ENCODE measurements at regions not wholly inside any gene's neighbourhood (a gene's known extent, or its start where the extent isn't known, plus 50 kb on each side); places are given as distances from the start of the nearest gene placed in this dataset.
"Not testable (repeated sequence)": the region's sequence is repeated elsewhere in the genome, so short reads cannot be mapped to it uniquely, and the experiment has no call there.

DNA sequence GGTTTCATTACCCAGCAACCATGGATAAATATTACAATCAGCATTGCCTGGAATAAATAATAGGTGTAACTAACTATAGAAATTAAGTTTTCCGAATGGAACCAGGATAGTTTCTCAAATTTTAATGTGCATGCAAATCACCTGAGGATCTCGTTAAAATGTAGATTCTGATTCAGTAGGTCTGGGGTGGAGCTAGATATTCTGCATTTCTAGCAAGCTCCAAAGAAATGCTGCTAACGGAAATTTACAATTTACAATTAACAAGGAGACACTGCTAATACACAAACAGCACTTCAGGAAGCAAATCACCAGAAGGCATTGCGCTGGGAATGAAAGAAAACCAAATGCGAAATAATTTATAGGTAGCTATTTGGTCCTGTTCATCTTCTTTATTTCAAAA is 597.5 kb upstream of the KLF12 start:
- DNase-seq: no peak

GRCh38 chr13:74730556-74731331 is 596.5 kb upstream of the KLF12 start:
- no peak for DNase-seq

- DNase-seq: no peak
Observed at GRCh38 chr13:74726206-74726605, 592.0 kb upstream of the KLF12 start.

GRCh38 chr13:74718232-74718842 is 584.1 kb upstream of the KLF12 start:
- not testable (repeated sequence) for DNase-seq

DNA sequence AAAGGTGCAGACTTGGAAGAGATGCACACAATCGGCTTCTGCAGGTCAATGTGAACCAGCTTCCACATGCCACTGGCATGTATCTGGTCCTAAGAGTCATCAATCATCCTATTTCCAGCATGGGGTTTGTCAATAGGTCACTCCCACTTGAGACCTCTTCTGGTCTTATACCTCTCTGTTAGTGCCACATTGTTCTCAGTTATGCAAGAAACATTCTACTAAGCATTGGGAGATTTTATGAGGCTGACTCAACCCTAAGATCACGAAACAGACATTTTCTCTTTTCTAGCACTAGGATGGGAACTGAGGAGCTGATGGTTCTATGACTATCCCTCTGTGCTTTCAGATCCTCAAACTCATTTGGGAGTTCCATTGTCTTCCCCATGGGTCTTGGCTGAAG is 581.5 kb upstream of the KLF12 start:
- no peak for DNase-seq

DNA sequence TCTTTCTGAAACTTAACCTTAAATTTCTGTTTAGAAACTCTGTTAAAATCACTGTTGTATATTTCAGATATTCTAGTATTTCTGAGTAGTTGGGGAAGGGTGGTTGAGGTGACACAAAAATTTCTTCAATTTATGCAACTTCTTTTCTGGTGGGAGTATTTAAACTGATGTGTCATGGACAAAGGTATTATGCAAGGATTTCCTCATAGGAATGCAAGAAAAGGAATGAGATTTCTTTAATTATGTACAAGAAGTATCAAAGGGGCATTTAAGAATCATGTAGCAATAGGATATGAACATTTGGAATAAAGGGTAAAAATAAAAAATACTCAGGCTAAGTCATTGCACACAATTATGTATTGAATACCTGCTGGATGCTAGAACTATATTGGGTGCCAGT is 575.8 kb upstream of the KLF12 start:
- DNase-seq: no peak

GRCh38 chr13:74709226-74709625 is 575.0 kb upstream of the KLF12 start:
- DNase-seq: no peak

DNA sequence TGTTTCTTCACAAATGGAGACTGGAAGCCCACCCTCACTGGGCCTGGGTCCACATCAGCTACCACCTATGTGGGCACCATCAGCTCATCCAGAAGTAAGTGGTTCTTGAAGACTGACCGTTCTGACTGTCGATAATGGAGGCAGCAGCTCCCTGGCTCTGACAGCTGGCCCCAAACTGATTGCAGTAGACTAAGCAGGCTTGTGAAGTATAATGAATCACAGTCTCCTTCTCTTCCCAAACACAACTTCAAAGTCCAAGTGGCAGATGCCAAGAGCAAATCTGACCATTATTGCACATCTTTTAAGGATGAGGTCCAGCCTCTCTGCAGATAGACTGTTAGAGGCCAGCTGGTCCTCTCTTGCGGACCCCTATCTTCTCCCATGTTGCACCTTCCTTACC is 574.4 kb upstream of the KLF12 start:
- no peak for DNase-seq

DNA sequence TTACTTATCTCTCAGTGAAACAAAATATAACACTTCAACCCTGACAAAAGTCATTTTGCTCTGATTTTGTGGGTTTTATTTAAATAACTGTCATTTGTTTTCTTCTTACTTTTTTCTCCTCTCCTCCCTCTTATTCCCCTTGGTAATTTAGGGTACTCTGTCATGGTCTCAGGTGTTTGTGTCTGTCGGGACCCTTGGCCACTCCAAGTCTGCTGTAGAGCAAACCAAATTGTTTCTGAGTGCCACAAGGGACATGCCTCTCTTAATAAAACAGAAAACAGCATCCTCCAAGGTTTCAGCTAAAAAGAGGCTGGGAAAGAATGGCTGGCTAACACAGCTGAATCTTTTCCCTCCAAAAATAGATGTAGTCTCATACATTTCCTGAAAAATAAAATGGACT is 573.1 kb upstream of the KLF12 start:
- DNase-seq: no peak

- DNase-seq: peak in 2 of 56 donors; percentile 1 to 5
Observed at GRCh38 chr13:74706801-74707200, 572.6 kb upstream of the KLF12 start.

- no peak for DNase-seq
Observed at GRCh38 chr13:74705438-74705837, 571.2 kb upstream of the KLF12 start.

DNA sequence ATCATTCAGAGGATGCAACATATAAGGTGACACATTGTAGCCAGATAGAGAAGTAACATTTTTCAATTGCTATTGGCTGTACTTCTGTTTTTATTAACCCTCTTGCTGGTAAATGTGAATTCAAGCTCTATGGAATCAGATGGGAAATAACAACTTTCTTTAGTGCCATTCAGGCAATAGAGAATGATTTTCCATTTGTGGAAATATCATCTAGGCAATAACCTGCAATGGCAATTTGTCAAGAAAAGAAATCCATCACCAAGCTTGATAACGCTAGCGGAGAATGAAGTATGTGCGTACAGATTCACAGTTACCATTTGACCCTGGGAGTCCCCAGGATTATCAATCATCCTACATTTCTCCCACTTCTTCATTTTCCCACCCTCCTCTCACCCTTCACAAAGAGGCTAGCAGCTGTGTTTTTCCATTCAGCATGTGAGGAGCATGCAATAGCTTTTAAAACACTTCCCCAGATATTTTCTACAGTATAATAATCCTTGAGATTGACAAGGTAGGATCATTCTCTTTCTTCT is 569.7 kb upstream of the KLF12 start:
- no peak for DNase-seq

DNA sequence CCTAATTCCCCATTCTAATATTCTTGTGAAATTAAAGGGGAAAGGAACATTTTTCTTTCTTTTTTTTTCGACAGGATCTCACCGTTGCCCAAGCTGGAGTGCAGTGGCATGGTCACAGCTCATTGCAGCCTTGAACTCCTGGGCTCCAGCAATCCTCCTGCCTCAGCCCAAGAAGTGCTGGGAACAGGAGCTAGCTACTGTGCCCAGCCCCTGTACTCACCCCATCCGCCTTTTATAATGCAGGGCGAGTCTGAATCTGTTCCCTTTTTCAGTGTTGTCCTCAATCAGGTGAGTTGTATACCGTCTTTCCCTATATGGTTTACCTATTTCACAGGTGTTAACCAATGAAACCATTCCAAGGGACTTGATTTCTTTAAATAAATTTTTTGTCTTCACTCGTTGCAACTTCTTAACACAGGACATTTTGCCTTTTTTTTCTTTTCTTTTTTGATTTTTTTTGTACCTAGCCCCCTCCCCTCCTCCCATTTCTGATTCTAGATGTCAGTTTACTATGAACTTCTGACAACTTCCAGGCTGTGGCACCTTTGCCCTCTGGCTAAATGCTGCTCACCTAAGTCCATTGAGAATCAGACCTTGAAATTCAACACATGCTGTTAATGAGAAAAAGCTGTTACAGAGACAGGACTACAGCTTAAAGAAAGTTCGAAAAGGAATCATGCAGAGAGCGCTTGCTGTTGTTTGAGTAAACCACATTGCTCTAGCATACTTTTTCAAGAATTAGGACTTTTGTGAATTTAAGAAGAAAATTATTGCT is 562.1 kb upstream of the KLF12 start:
- no peak for DNase-seq

- peak in 2 of 56 donors; percentile 3 to 30 for DNase-seq
Observed at GRCh38 chr13:74695021-74695800, 561.0 kb upstream of the KLF12 start.

GRCh38 chr13:74687442-74688182 is 553.4 kb upstream of the KLF12 start:
- DNase-seq: no peak

GRCh38 chr13:74683411-74683810 is 549.2 kb upstream of the KLF12 start:
- no peak for DNase-seq

- no peak for DNase-seq
Observed at GRCh38 chr13:74682746-74683145, 548.5 kb upstream of the KLF12 start.

DNA sequence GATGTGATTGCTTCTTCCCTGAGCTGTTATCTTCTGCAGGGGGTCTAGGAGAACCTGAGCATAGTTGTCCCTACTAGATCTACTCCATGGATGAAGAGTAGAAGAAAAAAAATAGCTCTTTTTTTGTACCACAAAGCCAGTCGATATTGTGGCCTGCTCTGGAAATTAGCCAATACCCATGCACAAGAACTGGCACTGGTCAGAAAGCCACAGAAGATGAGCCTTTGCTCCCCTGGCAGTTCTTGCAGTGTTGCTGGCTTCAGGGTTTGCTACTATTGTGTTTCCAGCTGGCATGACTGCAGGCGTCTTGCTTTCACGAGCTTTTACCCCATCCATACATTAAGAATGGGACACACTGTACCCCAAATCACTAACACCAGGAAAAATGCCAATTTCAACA is 547.7 kb upstream of the KLF12 start:
- DNase-seq: no peak

DNA sequence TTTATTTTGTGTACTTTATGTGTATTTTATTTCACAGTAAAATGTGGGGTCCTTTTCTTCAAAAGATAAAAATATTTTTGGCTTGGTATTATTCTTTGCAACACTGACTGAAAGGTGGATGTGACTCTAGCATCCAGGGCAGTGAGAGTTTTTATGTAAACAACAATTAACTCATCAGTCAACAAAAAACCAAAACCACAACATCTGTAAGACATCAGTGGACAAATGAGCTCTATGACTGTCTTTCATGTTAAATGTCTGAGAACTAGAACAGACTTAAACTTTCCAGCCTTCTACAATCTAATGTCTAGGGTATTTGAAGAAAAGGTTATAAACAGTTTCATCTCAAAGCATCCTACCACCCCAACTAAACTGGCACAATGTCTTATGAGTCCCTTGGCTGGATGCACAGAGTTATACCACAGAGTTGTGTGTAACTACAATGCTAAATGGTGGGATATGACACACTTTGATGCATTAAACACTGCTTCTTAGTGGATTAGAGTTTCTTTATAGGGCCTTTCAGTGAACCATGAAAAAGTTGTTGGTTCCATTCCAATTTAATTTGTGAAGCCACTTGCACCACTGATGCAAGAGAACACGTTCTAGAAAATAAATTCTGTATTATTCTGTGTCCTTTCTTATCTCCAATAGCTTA is 544.2 kb upstream of the KLF12 start:
- no peak for DNase-seq

DNA sequence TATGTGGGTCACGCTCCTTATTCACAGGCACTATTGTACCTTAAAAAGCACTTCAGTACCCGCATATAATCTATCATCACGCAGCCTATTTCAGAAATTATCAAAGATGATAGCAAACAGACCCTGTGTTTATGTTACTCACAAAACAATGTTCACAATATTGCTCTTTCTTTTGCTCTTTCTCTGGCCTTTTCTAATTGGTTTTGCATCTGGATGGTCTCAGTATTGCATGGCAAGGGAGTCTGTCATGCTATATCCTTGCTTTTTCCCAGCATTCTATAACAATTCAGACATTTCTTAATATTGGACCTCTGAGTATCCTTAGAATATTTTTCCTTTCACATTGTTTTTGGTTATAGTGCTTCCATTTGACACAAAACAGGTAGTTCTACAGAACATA is 541.8 kb upstream of the KLF12 start:
- no peak for DNase-seq

Data from amygdala (tissue), 56 donors.